ENCODE measurements at regions not wholly inside any gene's neighbourhood (a gene's known extent, or its start where the extent isn't known, plus 50 kb on each side); places are given as distances from the start of the nearest gene placed in this dataset.

DNA sequence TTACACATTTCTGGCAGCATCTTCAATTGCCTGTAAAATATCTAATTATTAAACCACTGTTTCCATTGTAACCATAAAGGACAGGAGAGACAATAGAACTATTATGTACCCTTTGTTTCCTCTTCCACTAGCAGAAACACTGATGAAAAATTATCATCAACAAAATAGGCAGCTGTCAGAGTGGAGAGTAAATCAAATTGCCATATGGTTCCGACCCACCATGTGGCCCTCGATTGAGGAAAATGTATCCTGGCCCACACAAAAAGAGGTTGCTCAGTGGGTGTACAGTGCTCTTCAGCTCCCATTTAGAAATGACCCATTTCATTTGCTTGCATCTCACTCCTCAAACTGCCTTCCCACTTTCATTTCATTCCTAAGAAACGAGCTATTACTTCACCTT, 570.6 kb upstream of the UBE2E2 start:
- H3K9ac ChIP-seq (ENCODE audit: low read depth, low read length), result no peak overlapping the region
- H3K27me3 ChIP-seq (ENCODE audit: insufficient read depth, low read length), result no peaks in the 10 kb centered on the region
- H3K9me3 ChIP-seq (ENCODE audit: insufficient read depth, low read depth, low read length), result no peaks in the 10 kb centered on the region
- no peak overlapping the region for H3K4me3 ChIP-seq (ENCODE audit: low read length)
- peaks cover 5% of the 10 kb centered on the region; the same call in 1 of the 2 replicates for H3K4me1 ChIP-seq (ENCODE audit: insufficient read depth, low read length)
- no peaks in the 10 kb centered on the region for H3K36me3 ChIP-seq (ENCODE audit: insufficient read depth, low read length)
- no peak overlapping the region for H3K27ac ChIP-seq (ENCODE audit: low read depth, low read length)
- 95% methylated on average over 3 of the region's 3 CpGs for WGBS

DNA sequence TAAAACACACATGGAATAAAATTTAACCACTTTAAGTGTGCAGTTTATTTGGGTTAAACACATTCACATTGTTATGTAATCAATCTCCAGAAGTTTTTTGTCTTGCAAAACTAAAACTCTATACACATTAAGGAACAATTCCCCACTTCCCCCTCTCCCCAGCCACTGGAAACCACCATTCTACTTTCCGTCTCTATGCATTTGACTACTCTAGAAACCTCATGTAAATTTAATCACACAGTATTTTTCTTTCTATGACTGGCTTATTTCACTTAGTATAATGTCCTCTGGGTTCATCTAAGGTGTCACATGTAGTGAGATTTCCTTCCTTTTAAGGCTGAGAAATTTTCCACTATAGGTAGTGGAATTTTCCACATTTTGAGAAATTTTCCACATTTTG, 568.7 kb upstream of the UBE2E2 start:
- no peaks in the 10 kb centered on the region for H3K27me3 ChIP-seq (ENCODE audit: insufficient read depth, low read length)
- WGBS, result 73% methylated on average over 1 of the region's 1 CpG
- H3K9me3 ChIP-seq (ENCODE audit: insufficient read depth, low read depth, low read length), result no peaks in the 10 kb centered on the region
- no peak overlapping the region for H3K4me3 ChIP-seq (ENCODE audit: low read length)
- no peak overlapping the region for H3K27ac ChIP-seq (ENCODE audit: low read depth, low read length)
- H3K36me3 ChIP-seq (ENCODE audit: insufficient read depth, low read length), result no peaks in the 10 kb centered on the region
- H3K9ac ChIP-seq (ENCODE audit: low read depth, low read length), result no peak overlapping the region
- peaks cover 5% of the 10 kb centered on the region; the same call in 1 of the 2 replicates for H3K4me1 ChIP-seq (ENCODE audit: insufficient read depth, low read length)

DNA sequence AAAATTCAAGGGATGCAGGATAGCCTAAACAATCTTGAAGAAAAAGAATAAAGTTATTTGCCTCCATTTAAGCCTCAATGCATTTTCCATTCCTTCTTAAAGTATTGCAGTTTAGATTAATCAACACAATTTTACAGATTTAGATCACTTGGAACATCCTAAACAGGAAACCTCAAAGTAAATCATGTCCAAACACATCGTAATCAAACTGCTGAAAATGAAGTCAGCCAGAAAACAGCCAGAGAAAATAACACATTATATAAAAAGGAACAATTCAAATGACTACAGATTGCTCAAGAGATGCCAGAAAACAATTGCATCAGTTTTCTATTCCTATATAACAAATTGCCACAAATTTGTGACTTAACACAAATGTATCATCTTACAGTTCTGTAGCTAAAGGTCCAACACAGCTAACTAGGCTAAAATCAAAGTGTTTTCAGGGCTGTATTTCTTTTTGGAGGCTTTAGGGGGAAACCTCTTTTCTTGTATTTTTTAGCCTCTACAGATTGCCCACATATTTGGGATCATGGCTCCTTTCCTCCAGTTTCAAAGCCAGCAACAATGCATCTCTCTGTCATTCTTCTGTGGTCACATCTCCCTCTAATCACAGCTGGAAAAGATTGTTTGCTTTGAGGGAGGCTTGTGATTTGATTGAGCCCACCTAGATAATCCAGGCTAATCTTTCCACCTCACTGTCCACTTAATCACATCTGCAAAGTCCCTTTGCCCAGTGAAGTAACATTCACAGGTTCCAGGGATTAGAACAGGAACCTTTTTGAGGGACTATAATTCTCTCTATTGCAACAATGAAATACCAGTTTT, 543.3 kb upstream of the UBE2E2 start:
- Histone ChIP-seq H3K9ac (ENCODE audit: low read depth, low read length) (no peak overlapping the region), H3K36me3 (ENCODE audit: insufficient read depth, low read length) (no peaks in the 10 kb centered on the region), H3K4me3 (ENCODE audit: low read length) (no peak overlapping the region), H3K27me3 (ENCODE audit: insufficient read depth, low read length) (no peaks in the 10 kb centered on the region), H3K9me3 (ENCODE audit: insufficient read depth, low read depth, low read length) (no peaks in the 10 kb centered on the region), H3K4me1 (ENCODE audit: insufficient read depth, low read length) (no peaks in the 10 kb centered on the region), H3K27ac (ENCODE audit: low read depth, low read length) (no peak overlapping the region)
- 90% methylated on average over 1 of the region's 1 CpG for WGBS

- WGBS, result 90% methylated on average over 1 of the region's 1 CpG
These were observed 542.5 kb upstream of the UBE2E2 start for GRCh38 chr3:22660606-22661005.

DNA sequence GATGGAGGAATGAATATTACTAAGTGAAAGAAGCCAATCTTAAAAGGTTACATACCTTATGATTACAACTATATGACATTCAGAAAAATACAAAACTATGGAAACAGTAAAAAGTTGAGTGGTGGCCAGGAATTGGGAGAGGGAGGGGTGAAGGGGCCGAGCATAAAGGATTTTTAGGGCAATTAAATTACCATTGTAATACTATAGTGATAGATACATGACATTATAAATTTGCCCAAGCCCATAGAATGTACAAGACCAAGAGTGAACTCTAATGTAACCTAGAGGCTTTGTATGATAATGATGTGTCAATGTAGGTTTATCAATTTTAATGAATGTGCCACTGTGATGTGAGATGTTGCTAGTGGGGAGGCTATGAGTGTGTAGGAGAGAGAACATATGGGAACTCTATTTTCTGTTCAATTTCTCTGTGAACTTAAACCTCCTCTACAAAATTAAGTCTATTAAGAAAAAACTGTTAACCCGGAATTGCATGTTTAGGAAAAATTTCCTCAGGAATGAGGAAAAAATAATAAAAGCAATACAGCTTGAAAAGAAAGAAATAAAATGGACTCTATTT, 541.9 kb upstream of the UBE2E2 start:
- Histone ChIP-seq H3K9me3 (ENCODE audit: insufficient read depth, low read depth, low read length) (no peaks in the 10 kb centered on the region), H3K4me1 (ENCODE audit: insufficient read depth, low read length) (no peaks in the 10 kb centered on the region), H3K4me3 (ENCODE audit: low read length) (no peak overlapping the region), H3K36me3 (ENCODE audit: insufficient read depth, low read length) (no peaks in the 10 kb centered on the region), H3K27ac (ENCODE audit: low read depth, low read length) (no peak overlapping the region), H3K27me3 (ENCODE audit: insufficient read depth, low read length) (no peaks in the 10 kb centered on the region), H3K9ac (ENCODE audit: low read depth, low read length) (no peak overlapping the region)
- WGBS, result no CpG with 5 or more reads among the region's 2 CpGs

More at GRCh38 chr3:22660606-22661005, 542.5 kb upstream of the UBE2E2 start:
- H3K36me3 ChIP-seq (ENCODE audit: insufficient read depth, low read length), result no peaks in the 10 kb centered on the region
- no peak overlapping the region for H3K27ac ChIP-seq (ENCODE audit: low read depth, low read length)
- no peak overlapping the region for H3K9ac ChIP-seq (ENCODE audit: low read depth, low read length)
- no peaks in the 10 kb centered on the region for H3K27me3 ChIP-seq (ENCODE audit: insufficient read depth, low read length)
- H3K4me3 ChIP-seq (ENCODE audit: low read length), result no peak overlapping the region
- no peaks in the 10 kb centered on the region for H3K4me1 ChIP-seq (ENCODE audit: insufficient read depth, low read length)
- H3K9me3 ChIP-seq (ENCODE audit: insufficient read depth, low read depth, low read length), result no peaks in the 10 kb centered on the region

DNA sequence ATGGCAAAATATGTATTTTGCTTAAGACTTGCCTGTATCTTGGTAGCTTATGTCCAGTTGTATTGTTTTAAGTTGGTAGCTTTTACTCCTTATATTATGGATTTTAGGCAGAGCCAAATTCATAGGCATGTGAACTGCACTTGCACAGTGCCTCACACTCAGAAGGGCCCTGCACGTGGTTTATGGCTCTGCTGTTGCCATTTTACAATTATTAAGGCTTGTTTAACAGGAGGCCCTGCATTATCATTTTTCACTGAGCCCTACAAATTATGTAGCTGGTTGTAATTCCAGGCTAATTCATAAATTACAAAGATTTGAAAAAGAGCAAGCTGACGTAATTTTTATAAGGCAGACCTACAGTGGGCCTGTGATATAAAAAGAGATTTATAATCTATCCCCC, 537.6 kb upstream of the UBE2E2 start:
- Histone ChIP-seq H3K9ac (ENCODE audit: low read depth, low read length) (no peak overlapping the region), H3K36me3 (ENCODE audit: insufficient read depth, low read length) (no peaks in the 10 kb centered on the region), H3K9me3 (ENCODE audit: insufficient read depth, low read depth, low read length) (no peaks in the 10 kb centered on the region), H3K4me3 (ENCODE audit: low read length) (no peak overlapping the region), H3K27me3 (ENCODE audit: insufficient read depth, low read length) (no peaks in the 10 kb centered on the region), H3K27ac (ENCODE audit: low read depth, low read length) (no peak overlapping the region), H3K4me1 (ENCODE audit: insufficient read depth, low read length) (no peaks in the 10 kb centered on the region)
- WGBS, result 100% methylated on average over 1 of the region's 2 CpGs

DNA sequence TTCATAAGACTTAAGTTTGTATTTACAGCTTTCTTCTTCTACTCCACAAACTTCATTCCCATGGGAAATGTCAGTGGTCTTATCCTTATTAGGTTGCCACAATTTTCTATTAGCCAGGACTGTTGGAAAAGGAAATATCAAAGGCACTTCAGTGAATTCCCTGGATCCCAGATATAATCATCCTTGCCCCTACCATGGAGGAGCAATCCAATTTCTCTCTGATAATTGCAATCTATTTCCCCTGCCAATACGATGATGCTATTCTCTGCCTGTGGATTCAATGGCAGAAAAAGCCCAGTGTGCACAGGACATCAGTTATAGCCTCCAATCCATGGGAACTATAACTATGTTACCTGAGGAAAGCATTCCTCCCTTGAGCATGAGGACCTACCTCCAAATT, 536.4 kb upstream of the UBE2E2 start:
- Histone ChIP-seq H3K4me1 (ENCODE audit: insufficient read depth, low read length) (no peaks in the 10 kb centered on the region), H3K36me3 (ENCODE audit: insufficient read depth, low read length) (no peaks in the 10 kb centered on the region), H3K27me3 (ENCODE audit: insufficient read depth, low read length) (no peaks in the 10 kb centered on the region), H3K27ac (ENCODE audit: low read depth, low read length) (no peak overlapping the region), H3K9ac (ENCODE audit: low read depth, low read length) (no peak overlapping the region), H3K4me3 (ENCODE audit: low read length) (no peak overlapping the region), H3K9me3 (ENCODE audit: insufficient read depth, low read depth, low read length) (no peaks in the 10 kb centered on the region)
- WGBS, result 94% methylated on average over 1 of the region's 1 CpG

GRCh38 chr3:22671848-22672247, 531.3 kb upstream of the UBE2E2 start:
- Histone ChIP-seq H3K9ac (ENCODE audit: low read depth, low read length) (no peak overlapping the region), H3K27ac (ENCODE audit: low read depth, low read length) (no peak overlapping the region), H3K36me3 (ENCODE audit: insufficient read depth, low read length) (no peaks in the 10 kb centered on the region), H3K9me3 (ENCODE audit: insufficient read depth, low read depth, low read length) (no peaks in the 10 kb centered on the region), H3K4me1 (ENCODE audit: insufficient read depth, low read length) (no peaks in the 10 kb centered on the region), H3K27me3 (ENCODE audit: insufficient read depth, low read length) (no peaks in the 10 kb centered on the region), H3K4me3 (ENCODE audit: low read length) (no peak overlapping the region)
- no CpG with 5 or more reads among the region's 1 CpG for WGBS

- Histone ChIP-seq H3K9ac (ENCODE audit: low read depth, low read length) (no peak overlapping the region), H3K4me1 (ENCODE audit: insufficient read depth, low read length) (no peaks in the 10 kb centered on the region)
- 96% methylated on average over 3 of the region's 3 CpGs for WGBS
These were observed 518.4 kb upstream of the UBE2E2 start for GRCh38 chr3:22684739-22685138.

DNA sequence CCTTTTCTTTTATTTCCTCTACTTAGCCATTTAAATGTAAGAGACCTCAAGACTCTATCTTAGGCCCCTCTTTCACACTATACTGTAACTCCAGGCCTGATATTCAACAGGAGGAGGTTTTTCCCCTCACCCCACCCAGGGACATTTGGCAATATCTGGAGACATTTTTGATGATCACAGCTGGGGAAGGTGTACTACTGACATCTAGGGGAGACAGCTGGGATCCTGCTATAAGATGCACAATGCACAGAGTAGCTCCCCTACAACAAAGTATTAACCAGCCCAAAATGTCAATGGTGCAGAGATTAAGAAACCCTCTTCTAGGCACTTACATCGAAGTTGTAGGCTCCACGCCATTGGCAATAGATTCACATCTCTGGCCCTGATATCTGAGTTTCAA, 517.5 kb upstream of the UBE2E2 start:
- H3K27ac ChIP-seq (ENCODE audit: low read depth, low read length), result no peak overlapping the region
- H3K4me3 ChIP-seq (ENCODE audit: low read length), result no peak overlapping the region
- H3K4me1 ChIP-seq (ENCODE audit: insufficient read depth, low read length), result no peaks in the 10 kb centered on the region
- no peaks in the 10 kb centered on the region for H3K27me3 ChIP-seq (ENCODE audit: insufficient read depth, low read length)
- 93% methylated on average over 2 of the region's 2 CpGs for WGBS
- H3K9ac ChIP-seq (ENCODE audit: low read depth, low read length), result no peak overlapping the region
- H3K36me3 ChIP-seq (ENCODE audit: insufficient read depth, low read length), result no peaks in the 10 kb centered on the region
- no peaks in the 10 kb centered on the region for H3K9me3 ChIP-seq (ENCODE audit: insufficient read depth, low read depth, low read length)

More at GRCh38 chr3:22684739-22685138, 518.4 kb upstream of the UBE2E2 start:
- no peak overlapping the region for H3K27ac ChIP-seq (ENCODE audit: low read depth, low read length)
- H3K9me3 ChIP-seq (ENCODE audit: insufficient read depth, low read depth, low read length), result no peaks in the 10 kb centered on the region
- H3K27me3 ChIP-seq (ENCODE audit: insufficient read depth, low read length), result no peaks in the 10 kb centered on the region
- no peak overlapping the region for H3K4me3 ChIP-seq (ENCODE audit: low read length)
- H3K36me3 ChIP-seq (ENCODE audit: insufficient read depth, low read length), result no peaks in the 10 kb centered on the region

DNA sequence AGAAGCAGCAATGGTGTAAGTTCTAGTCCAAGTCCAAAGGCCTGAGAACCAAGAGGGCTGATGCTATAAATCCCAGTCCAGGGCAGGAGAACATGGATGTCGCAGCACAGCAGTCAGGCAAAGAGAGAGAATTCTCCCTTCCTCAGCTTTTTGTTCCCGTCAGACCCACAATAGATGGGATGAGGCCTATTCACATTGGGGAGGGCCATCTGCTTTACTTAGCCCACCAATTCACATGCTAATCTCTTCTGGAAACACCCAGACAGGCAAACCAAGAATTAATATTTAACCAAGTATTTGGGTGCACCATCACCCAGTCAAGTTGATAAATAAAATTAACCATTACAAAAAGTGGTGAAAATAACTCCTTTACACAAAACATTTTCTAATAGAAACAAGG, 511.7 kb upstream of the UBE2E2 start:
- Histone ChIP-seq H3K36me3 (ENCODE audit: insufficient read depth, low read length) (no peaks in the 10 kb centered on the region), H3K4me1 (ENCODE audit: insufficient read depth, low read length) (peaks cover 8% of the 10 kb centered on the region), H3K27ac (ENCODE audit: low read depth, low read length) (no peak overlapping the region), H3K9me3 (ENCODE audit: insufficient read depth, low read depth, low read length) (no peaks in the 10 kb centered on the region), H3K9ac (ENCODE audit: low read depth, low read length) (no peak overlapping the region), H3K4me3 (ENCODE audit: low read length) (no peak overlapping the region), H3K27me3 (ENCODE audit: insufficient read depth, low read length) (no peaks in the 10 kb centered on the region)
- WGBS, result 56% methylated on average over 2 of the region's 2 CpGs
